GM21360 (cell line): ENCODE measurements at regions not wholly inside any gene's neighbourhood (a gene's known extent, or its start where the extent isn't known, plus 50 kb on each side); places are given as distances from the start of the nearest gene placed in this dataset.
"Not testable (repeated sequence)": the region's sequence is repeated elsewhere in the genome, so short reads cannot be mapped to it uniquely, and the experiment has no call there.

ENCODE experiments used
- ATAC-seq: cut with Tn5 transposase; IDR thresholded peaks from one replicate; pipeline ENCODE4 v1.9.1; 2021; ENCODE audit warnings: mild to moderate bottlenecking, moderate library complexity; ENCODE audit not compliant: unreplicated experiment

- no peak for ATAC-seq
Measured at GRCh38 chr6:101108286-101108685, 227.2 kb upstream of the ASCC3 start.

- ATAC-seq, result no peak
Measured at GRCh38 chr6:101110814-101111213, 229.7 kb upstream of the ASCC3 start.

GRCh38 chr6:101113468-101114260, 232.5 kb upstream of the ASCC3 start:
- no peak for ATAC-seq

- ATAC-seq, result no peak
Measured at GRCh38 chr6:101114703-101115102, 233.6 kb upstream of the ASCC3 start.

GRCh38 chr6:101116337-101116736, 235.2 kb upstream of the ASCC3 start:
- no peak for ATAC-seq

GRCh38 chr6:101117393-101118135, 236.4 kb upstream of the ASCC3 start:
- no peak for ATAC-seq

GRCh38 chr6:101118136-101118396, 236.9 kb upstream of the ASCC3 start:
- no peak for ATAC-seq

GRCh38 chr6:101120747-101121146, 239.6 kb upstream of the ASCC3 start:
- no peak for ATAC-seq

GRCh38 chr6:101125380-101125971, 244.3 kb upstream of the ASCC3 start:
- no peak for ATAC-seq

GRCh38 chr6:101126501-101126900, 245.4 kb upstream of the ASCC3 start:
- ATAC-seq, result no peak

- no peak for ATAC-seq
Measured at GRCh38 chr6:101129851-101130250, 248.7 kb upstream of the ASCC3 start.

- no peak for ATAC-seq
Measured at GRCh38 chr6:101146389-101146788, 247.1 kb upstream of the GRIK2 start.

GRCh38 chr6:101150226-101150625, 243.3 kb upstream of the GRIK2 start:
- ATAC-seq, result no peak

- ATAC-seq, result not testable (repeated sequence)
Measured at GRCh38 chr6:101157638-101158037, 235.9 kb upstream of the GRIK2 start.

- no peak for ATAC-seq
Measured at GRCh38 chr6:101163611-101164010, 229.9 kb upstream of the GRIK2 start.

GRCh38 chr6:101167638-101168037, 225.9 kb upstream of the GRIK2 start:
- ATAC-seq, result no peak

GRCh38 chr6:101171049-101171448, 222.5 kb upstream of the GRIK2 start:
- not testable (repeated sequence) for ATAC-seq

- no peak for ATAC-seq
Measured at GRCh38 chr6:101178748-101179147, 214.8 kb upstream of the GRIK2 start.

GRCh38 chr6:101181006-101181405, 212.5 kb upstream of the GRIK2 start:
- no peak for ATAC-seq

GRCh38 chr6:101188285-101188798, 205.2 kb upstream of the GRIK2 start:
- not testable (repeated sequence) for ATAC-seq

GRCh38 chr6:101195588-101195987, 197.9 kb upstream of the GRIK2 start:
- no peak for ATAC-seq

GRCh38 chr6:101199441-101199840, 194.1 kb upstream of the GRIK2 start:
- no peak for ATAC-seq
